ENCODE measurements at regions not wholly inside any gene's neighbourhood (a gene's known extent, or its start where the extent isn't known, plus 50 kb on each side); places are given as distances from the start of the nearest gene placed in this dataset.

GRCh38 chr2:147247749-147248148, 597.1 kb upstream of the ACVR2A start:
- no peak for FAIRE-seq

GRCh38 chr2:147242445-147242844, 602.4 kb upstream of the ACVR2A start:
- no peak for FAIRE-seq

- FAIRE-seq = no peak
Observed at GRCh38 chr2:147236601-147237000, 608.2 kb upstream of the ACVR2A start.

- FAIRE-seq = no peak
Observed at GRCh38 chr2:147232225-147232669, 612.6 kb upstream of the ACVR2A start.

GRCh38 chr2:147231607-147232006, 613.2 kb upstream of the ACVR2A start:
- no peak for FAIRE-seq

GRCh38 chr2:147231081-147231480, 613.7 kb upstream of the ACVR2A start:
- FAIRE-seq = no peak

GRCh38 chr2:147227313-147227712, 617.5 kb upstream of the ACVR2A start:
- no peak for FAIRE-seq

- FAIRE-seq = no peak
Observed at GRCh38 chr2:147224070-147224469, 620.8 kb upstream of the ACVR2A start.

GRCh38 chr2:147223553-147224060, 621.2 kb upstream of the ACVR2A start:
- FAIRE-seq = no peak

GRCh38 chr2:147223119-147223518, 621.7 kb upstream of the ACVR2A start:
- FAIRE-seq = no peak

GRCh38 chr2:147222506-147222905, 622.3 kb upstream of the ACVR2A start:
- FAIRE-seq = no peak

- FAIRE-seq = no peak
Observed at GRCh38 chr2:147214914-147215313, 629.9 kb upstream of the ACVR2A start.

GRCh38 chr2:147211484-147211883, 633.3 kb upstream of the ACVR2A start:
- FAIRE-seq = no peak

GRCh38 chr2:147204102-147204501, 640.7 kb upstream of the ACVR2A start:
- FAIRE-seq = no peak

GRCh38 chr2:147198651-147199171, 646.1 kb upstream of the ACVR2A start:
- FAIRE-seq = no peak

GRCh38 chr2:147197754-147198483, 646.9 kb upstream of the ACVR2A start:
- no peak for FAIRE-seq

- no peak for FAIRE-seq
Observed at GRCh38 chr2:147182260-147182659, 662.6 kb upstream of the ACVR2A start.

GRCh38 chr2:147181351-147182029, 663.3 kb upstream of the ACVR2A start:
- no peak for FAIRE-seq

- FAIRE-seq = no peak
Observed at GRCh38 chr2:147177071-147177857, 667.6 kb upstream of the ACVR2A start.

- no peak for FAIRE-seq
Observed at GRCh38 chr2:147174824-147175254, 670.0 kb upstream of the ACVR2A start.

- FAIRE-seq = no peak
Observed at GRCh38 chr2:147173798-147174197, 671.0 kb upstream of the ACVR2A start.

GRCh38 chr2:147173189-147173581, 671.6 kb upstream of the ACVR2A start:
- no peak for FAIRE-seq

All from islet of Langerhans (tissue), 1 donor.